ENCODE measurements at regions not wholly inside any gene's neighbourhood (a gene's known extent, or its start where the extent isn't known, plus 50 kb on each side); places are given as distances from the start of the nearest gene placed in this dataset.

DNA sequence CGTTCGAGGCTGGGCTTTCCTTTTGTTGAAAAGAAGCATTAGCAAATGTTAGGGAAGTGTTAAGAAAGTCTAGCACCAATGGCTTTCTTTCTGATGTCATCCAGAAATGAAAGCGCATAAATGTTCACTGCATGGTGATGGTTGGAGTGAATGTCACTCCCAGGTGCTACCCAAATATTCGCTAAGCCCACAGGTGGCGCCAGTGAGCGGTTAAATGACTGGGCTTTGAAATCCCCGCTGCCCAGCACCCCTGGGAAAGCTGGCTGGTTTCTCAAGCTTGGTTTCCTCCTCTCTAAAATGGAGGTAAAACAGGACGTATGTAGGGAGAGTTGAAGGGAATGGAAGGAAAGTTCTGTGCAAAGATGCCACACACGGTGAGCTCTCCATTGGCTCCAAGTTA is 104.4 kb downstream of the IRX5 start:
- Mint-ChIP-seq H3K9me3 (ENCODE audit: unreplicated experiment) (no peaks in the 10 kb centered on the region), H3K4me1 (ENCODE audit: low read depth, unreplicated experiment) (no peaks in the 10 kb centered on the region), H3K27me3 (ENCODE audit: low read depth, unreplicated experiment) (peaks cover 10% of the 10 kb centered on the region), H3K36me3 (ENCODE audit: low read depth, unreplicated experiment) (no peaks in the 10 kb centered on the region), H3K4me3 (ENCODE audit: unreplicated experiment) (no peak overlapping the region), H3K27ac (ENCODE audit: unreplicated experiment) (no peak overlapping the region)
- H4K20me1 ChIP-seq (ENCODE audit: insufficient read depth, low read length): no peaks in the 10 kb centered on the region
- no peaks in the 10 kb centered on the region for H3K36me3 ChIP-seq (ENCODE audit: insufficient read depth, low read length)
- H3K9me3 ChIP-seq (ENCODE audit: insufficient read depth, low read depth, low read length): peaks cover 2% of the 10 kb centered on the region
- peaks cover 6% of the 10 kb centered on the region for H3K27me3 ChIP-seq (ENCODE audit: insufficient read depth, low read length)
- FAIRE-seq: no peak
- H3K4me1 ChIP-seq (ENCODE audit: insufficient read depth, low read length): no peaks in the 10 kb centered on the region
- TF ChIP-seq, protein P1, sequence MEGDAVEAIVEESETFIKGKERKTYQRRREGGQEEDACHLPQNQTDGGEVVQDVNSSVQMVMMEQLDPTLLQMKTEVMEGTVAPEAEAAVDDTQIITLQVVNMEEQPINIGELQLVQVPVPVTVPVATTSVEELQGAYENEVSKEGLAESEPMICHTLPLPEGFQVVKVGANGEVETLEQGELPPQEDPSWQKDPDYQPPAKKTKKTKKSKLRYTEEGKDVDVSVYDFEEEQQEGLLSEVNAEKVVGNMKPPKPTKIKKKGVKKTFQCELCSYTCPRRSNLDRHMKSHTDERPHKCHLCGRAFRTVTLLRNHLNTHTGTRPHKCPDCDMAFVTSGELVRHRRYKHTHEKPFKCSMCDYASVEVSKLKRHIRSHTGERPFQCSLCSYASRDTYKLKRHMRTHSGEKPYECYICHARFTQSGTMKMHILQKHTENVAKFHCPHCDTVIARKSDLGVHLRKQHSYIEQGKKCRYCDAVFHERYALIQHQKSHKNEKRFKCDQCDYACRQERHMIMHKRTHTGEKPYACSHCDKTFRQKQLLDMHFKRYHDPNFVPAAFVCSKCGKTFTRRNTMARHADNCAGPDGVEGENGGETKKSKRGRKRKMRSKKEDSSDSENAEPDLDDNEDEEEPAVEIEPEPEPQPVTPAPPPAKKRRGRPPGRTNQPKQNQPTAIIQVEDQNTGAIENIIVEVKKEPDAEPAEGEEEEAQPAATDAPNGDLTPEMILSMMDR (IDR thresholded peaks at IDR 0.05; ENCODE audit: insufficient read depth, low read depth, low read length): peak; percentile 29
- no peak for TF ChIP-seq EZH2 (IDR thresholded peaks at IDR 0.05; ENCODE audit: insufficient read depth, low read length)
- no peak overlapping the region for H3K27ac ChIP-seq (ENCODE audit: low read depth, low read length)
- H3K4me2 ChIP-seq (ENCODE audit: low read length): no peak overlapping the region
- H3K9ac ChIP-seq (ENCODE audit: low read length): no peak overlapping the region
- H2AFZ ChIP-seq (ENCODE audit: low read depth, low read length): no peak overlapping the region
- H3K4me3 ChIP-seq (ENCODE audit: insufficient read depth, low read depth, low read length): no peak overlapping the region
- no peak for DNase-seq (ENCODE audit: low read depth)
- no peaks in the 10 kb centered on the region for H3K79me2 ChIP-seq (ENCODE audit: insufficient read depth, low read length)

DNA sequence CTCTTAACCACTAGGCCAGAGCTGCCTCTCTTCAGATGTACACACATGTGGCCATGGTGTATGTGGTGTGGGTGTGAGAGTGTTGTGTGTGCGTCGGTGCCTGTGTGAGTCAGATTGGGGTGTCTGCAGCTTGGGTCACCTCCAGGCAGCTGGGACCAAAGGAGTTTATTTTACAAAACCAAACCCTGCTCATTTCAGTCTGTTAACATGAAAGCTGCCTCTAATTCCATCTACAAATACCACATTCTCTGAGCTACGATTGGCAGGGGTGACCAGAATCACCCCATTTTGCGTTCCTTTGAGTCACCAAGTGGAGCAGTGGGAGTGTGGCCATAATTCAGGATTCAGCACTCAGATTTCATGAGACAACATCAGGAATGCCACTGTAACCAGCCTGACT is 105.3 kb downstream of the IRX5 start:
- peak; percentile 59 for DNase-seq (ENCODE audit: low read depth)
- peaks cover 4% of the 10 kb centered on the region for H3K27me3 ChIP-seq (ENCODE audit: insufficient read depth, low read length)

DNA sequence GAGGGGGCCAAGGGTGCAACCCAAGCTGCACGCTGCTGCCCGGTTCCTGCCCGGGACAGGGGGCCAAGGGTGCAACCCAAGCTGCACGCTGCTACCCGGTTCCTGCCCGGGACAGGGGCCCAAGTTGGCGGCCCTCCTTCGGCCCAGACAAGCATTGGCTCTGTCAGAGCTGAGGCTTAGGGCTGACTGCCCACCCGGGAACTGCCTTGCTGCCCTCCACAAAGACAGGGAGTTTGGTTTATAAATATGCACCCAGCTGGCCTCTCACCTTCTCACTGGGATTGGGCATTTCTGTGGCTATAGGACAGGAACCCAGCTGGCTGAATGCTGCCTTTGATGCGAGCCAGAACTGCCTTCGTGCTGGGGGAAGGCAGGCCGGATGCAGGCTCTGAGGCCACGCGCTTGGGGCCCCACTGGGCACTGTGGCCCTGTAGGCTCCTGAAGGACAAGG is 105.7 kb downstream of the IRX5 start:
- H3K9me3 Mint-ChIP-seq (ENCODE audit: unreplicated experiment): peaks cover 1% of the 10 kb centered on the region
- H3K79me2 ChIP-seq (ENCODE audit: insufficient read depth, low read length): no peaks in the 10 kb centered on the region
- H4K20me1 ChIP-seq (ENCODE audit: insufficient read depth, low read length): no peaks in the 10 kb centered on the region
- H3K27ac Mint-ChIP-seq (ENCODE audit: unreplicated experiment): no peak overlapping the region
- no peak overlapping the region for H3K4me2 ChIP-seq (ENCODE audit: low read length)
- H3K4me1 ChIP-seq (ENCODE audit: insufficient read depth, low read length): no peaks in the 10 kb centered on the region
- no peak overlapping the region for H2AFZ ChIP-seq (ENCODE audit: low read depth, low read length)
- no peaks in the 10 kb centered on the region for H3K4me1 Mint-ChIP-seq (ENCODE audit: low read depth, unreplicated experiment)
- H3K27ac ChIP-seq (ENCODE audit: low read depth, low read length): no peak overlapping the region
- TF ChIP-seq EZH2 (IDR thresholded peaks at IDR 0.05; ENCODE audit: insufficient read depth, low read length): no peak
- TF ChIP-seq, protein P1 (IDR thresholded peaks at IDR 0.05; ENCODE audit: insufficient read depth, low read depth, low read length): no peak
- FAIRE-seq (no peak), DNase-seq (ENCODE audit: low read depth) (peak; percentile 3)
- H3K4me3 Mint-ChIP-seq (ENCODE audit: unreplicated experiment): no peak overlapping the region
- no peak overlapping the region for H3K4me3 ChIP-seq (ENCODE audit: insufficient read depth, low read depth, low read length)
- peaks cover 4% of the 10 kb centered on the region for H3K27me3 ChIP-seq (ENCODE audit: insufficient read depth, low read length)
- no peak overlapping the region for H3K9ac ChIP-seq (ENCODE audit: low read length)
- peaks cover 13% of the 10 kb centered on the region for H3K27me3 Mint-ChIP-seq (ENCODE audit: low read depth, unreplicated experiment)
- no peaks in the 10 kb centered on the region for H3K36me3 ChIP-seq (ENCODE audit: insufficient read depth, low read length)
- peaks cover 2% of the 10 kb centered on the region for H3K9me3 ChIP-seq (ENCODE audit: insufficient read depth, low read depth, low read length)
- H3K36me3 Mint-ChIP-seq (ENCODE audit: low read depth, unreplicated experiment): no peaks in the 10 kb centered on the region

More for the DNA sequence above, 105.3 kb downstream of the IRX5 start:
- Mint-ChIP-seq H3K9me3 (ENCODE audit: unreplicated experiment) (no peaks in the 10 kb centered on the region), H3K27me3 (ENCODE audit: low read depth, unreplicated experiment) (peaks cover 13% of the 10 kb centered on the region), H3K36me3 (ENCODE audit: low read depth, unreplicated experiment) (no peaks in the 10 kb centered on the region), H3K27ac (ENCODE audit: unreplicated experiment) (no peak overlapping the region), H3K4me3 (ENCODE audit: unreplicated experiment) (no peak overlapping the region), H3K4me1 (ENCODE audit: low read depth, unreplicated experiment) (no peaks in the 10 kb centered on the region)
- TF ChIP-seq EZH2 (IDR thresholded peaks at IDR 0.05; ENCODE audit: insufficient read depth, low read length): no peak
- TF ChIP-seq, protein P1 (IDR thresholded peaks at IDR 0.05; ENCODE audit: insufficient read depth, low read depth, low read length): no peak
- Histone ChIP-seq H3K4me1 (ENCODE audit: insufficient read depth, low read length) (no peaks in the 10 kb centered on the region), H3K9me3 (ENCODE audit: insufficient read depth, low read depth, low read length) (peaks cover 2% of the 10 kb centered on the region), H2AFZ (ENCODE audit: low read depth, low read length) (no peak overlapping the region), H3K36me3 (ENCODE audit: insufficient read depth, low read length) (no peaks in the 10 kb centered on the region), H3K4me3 (ENCODE audit: insufficient read depth, low read depth, low read length) (no peak overlapping the region), H4K20me1 (ENCODE audit: insufficient read depth, low read length) (no peaks in the 10 kb centered on the region), H3K27ac (ENCODE audit: low read depth, low read length) (no peak overlapping the region), H3K4me2 (ENCODE audit: low read length) (no peak overlapping the region), H3K9ac (ENCODE audit: low read length) (no peak overlapping the region), H3K79me2 (ENCODE audit: insufficient read depth, low read length) (no peaks in the 10 kb centered on the region)
- FAIRE-seq: no peak
